IPS DF 4.7 (cell line): ENCODE measurements at regions not wholly inside any gene's neighbourhood (a gene's known extent, or its start where the extent isn't known, plus 50 kb on each side); places are given as distances from the start of the nearest gene placed in this dataset.
"Not testable (repeated sequence)": the region's sequence is repeated elsewhere in the genome, so short reads cannot be mapped to it uniquely, and the experiment has no call there.

Experiments
- DNase-seq: peaks from one replicate; pipeline ENCODE4 v3.0.0-alpha.2; 2013; ENCODE audit warnings: low spot score; ENCODE audit errors: extremely low read depth

- no peak for DNase-seq
These were observed 59.7 kb downstream of the NAA11 start for GRCh38 chr4:79266136-79266535.

GRCh38 chr4:79259242-79259641 is 66.6 kb downstream of the NAA11 start:
- no peak for DNase-seq

- no peak for DNase-seq
These were observed 67.2 kb downstream of the NAA11 start for GRCh38 chr4:79258614-79259176.

GRCh38 chr4:79257953-79258613 is 67.8 kb downstream of the NAA11 start:
- DNase-seq = no peak

GRCh38 chr4:79255793-79256192 is 70.1 kb downstream of the NAA11 start:
- no peak for DNase-seq

- no peak for DNase-seq
These were observed 71.9 kb downstream of the NAA11 start for GRCh38 chr4:79253924-79254323.

GRCh38 chr4:79253168-79253567 is 72.7 kb downstream of the NAA11 start:
- no peak for DNase-seq

- DNase-seq = no peak
These were observed 75.0 kb downstream of the NAA11 start for GRCh38 chr4:79250887-79251286.

- no peak for DNase-seq
These were observed 75.9 kb downstream of the NAA11 start for GRCh38 chr4:79249881-79250503.

GRCh38 chr4:79248610-79249009 is 77.3 kb downstream of the NAA11 start:
- DNase-seq = no peak

- no peak for DNase-seq
These were observed 78.0 kb downstream of the NAA11 start for GRCh38 chr4:79247695-79248394.

- DNase-seq = not testable (repeated sequence)
These were observed 80.5 kb downstream of the NAA11 start for GRCh38 chr4:79245200-79245940.

- DNase-seq = no peak
These were observed 84.0 kb downstream of the NAA11 start for GRCh38 chr4:79241846-79242245.

- DNase-seq = no peak
These were observed 88.0 kb downstream of the NAA11 start for GRCh38 chr4:79237851-79238250.

- no peak for DNase-seq
These were observed 89.1 kb downstream of the NAA11 start for GRCh38 chr4:79236785-79237184.

GRCh38 chr4:79235095-79235494 is 90.8 kb downstream of the NAA11 start:
- no peak for DNase-seq

- DNase-seq = no peak
These were observed 92.0 kb downstream of the NAA11 start for GRCh38 chr4:79233820-79234219.

- no peak for DNase-seq
These were observed 93.3 kb downstream of the NAA11 start for GRCh38 chr4:79232540-79232939.

- DNase-seq = no peak
These were observed 98.0 kb downstream of the NAA11 start for GRCh38 chr4:79227860-79228259.

- no peak for DNase-seq
These were observed 100.5 kb downstream of the NAA11 start for GRCh38 chr4:79225360-79225759.

- DNase-seq = no peak
These were observed 101.1 kb downstream of the NAA11 start for GRCh38 chr4:79224777-79225104.
